ENCODE measurements at regions not wholly inside any gene's neighbourhood (a gene's known extent, or its start where the extent isn't known, plus 50 kb on each side); places are given as distances from the start of the nearest gene placed in this dataset.
"Not testable (repeated sequence)": the region's sequence is repeated elsewhere in the genome, so short reads cannot be mapped to it uniquely, and the experiment has no call there.

DNA sequence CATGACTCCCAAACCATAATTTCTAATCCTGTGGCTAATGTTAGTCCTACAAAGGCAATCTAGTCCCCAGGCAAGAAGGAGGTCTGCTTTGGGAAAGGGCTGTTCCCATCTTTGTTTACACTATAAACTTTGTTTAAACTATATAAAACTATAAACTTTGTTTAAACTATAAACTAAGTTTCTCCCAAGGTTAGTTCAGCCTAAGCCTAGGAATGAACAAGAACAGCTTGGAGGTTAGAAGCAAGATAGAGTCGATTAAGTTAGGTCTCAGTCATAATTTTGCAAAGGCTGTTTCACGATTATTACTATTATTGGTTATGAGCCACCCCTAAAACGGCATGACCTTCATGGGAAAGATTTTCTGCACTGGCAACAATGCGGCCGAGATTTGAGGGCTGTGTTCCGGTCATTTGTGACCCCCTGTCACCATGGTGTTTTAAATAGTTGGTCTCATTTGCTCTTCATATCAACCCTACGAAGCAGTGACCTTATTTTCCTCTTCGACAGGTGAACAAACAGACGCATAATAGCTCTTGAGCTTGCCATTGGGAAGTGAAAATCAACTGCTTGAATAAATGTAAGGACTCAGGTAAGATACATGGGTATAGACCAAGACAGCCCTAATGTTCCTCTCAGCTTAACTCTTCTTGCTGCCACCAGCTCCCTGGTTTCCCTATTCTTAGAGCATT is 322.6 kb upstream of the TMEM132C start:
- H3K4me1 ChIP-seq (ENCODE audit: control insufficient read depth, insufficient read depth, low read length): no peaks in the 10 kb centered on the region
- H3K9me3 ChIP-seq (ENCODE audit: control insufficient read depth, insufficient read depth, low read length): no peaks in the 10 kb centered on the region
- H3K27me3 ChIP-seq (ENCODE audit: control insufficient read depth, insufficient read depth, low read length): no peaks in the 10 kb centered on the region
- no peak overlapping the region for H3K4me3 ChIP-seq (ENCODE audit: low read depth, low read length)
- no peak overlapping the region for H3K9ac ChIP-seq (ENCODE audit: low read depth, low read length)
- H3K36me3 ChIP-seq (ENCODE audit: control insufficient read depth, insufficient read depth, low read length): no peaks in the 10 kb centered on the region

DNA sequence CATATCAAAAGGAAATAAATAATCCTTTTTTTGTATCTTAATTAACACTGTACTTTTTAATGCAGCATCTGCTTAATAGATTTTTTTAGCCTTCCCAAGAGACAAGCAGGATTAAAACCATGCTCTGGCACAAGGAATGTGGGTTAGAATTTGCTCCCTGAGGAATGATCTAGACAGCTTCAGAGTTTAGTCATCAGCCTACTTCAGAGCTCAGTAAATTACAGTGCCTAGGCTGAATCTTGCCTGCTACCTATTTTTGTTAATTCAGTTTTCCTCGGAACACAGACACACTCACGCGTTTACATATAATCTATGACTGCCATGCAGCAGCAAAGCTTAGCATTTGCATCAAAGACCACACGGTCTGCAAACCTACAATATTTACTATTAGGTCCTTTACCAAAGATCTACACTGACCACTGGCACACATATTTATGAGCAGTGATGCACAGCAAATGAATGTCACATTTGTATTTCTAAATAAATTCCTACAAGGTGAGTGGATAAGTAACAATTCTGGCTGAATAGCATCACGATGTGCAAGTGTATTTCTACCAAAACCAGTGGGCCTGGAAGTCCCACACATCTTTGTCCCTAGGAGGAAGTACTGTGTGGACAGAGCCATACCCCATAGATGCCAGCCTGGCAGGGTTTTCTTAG is 309.8 kb upstream of the TMEM132C start:
- Histone ChIP-seq H3K27me3 (ENCODE audit: control insufficient read depth, insufficient read depth, low read length) (no peaks in the 10 kb centered on the region), H3K4me1 (ENCODE audit: control insufficient read depth, insufficient read depth, low read length) (no peaks in the 10 kb centered on the region), H3K36me3 (ENCODE audit: control insufficient read depth, insufficient read depth, low read length) (no peaks in the 10 kb centered on the region), H3K9me3 (ENCODE audit: control insufficient read depth, insufficient read depth, low read length) (no peaks in the 10 kb centered on the region), H3K9ac (ENCODE audit: low read depth, low read length) (no peak overlapping the region), H3K4me3 (ENCODE audit: low read depth, low read length) (no peak overlapping the region)

DNA sequence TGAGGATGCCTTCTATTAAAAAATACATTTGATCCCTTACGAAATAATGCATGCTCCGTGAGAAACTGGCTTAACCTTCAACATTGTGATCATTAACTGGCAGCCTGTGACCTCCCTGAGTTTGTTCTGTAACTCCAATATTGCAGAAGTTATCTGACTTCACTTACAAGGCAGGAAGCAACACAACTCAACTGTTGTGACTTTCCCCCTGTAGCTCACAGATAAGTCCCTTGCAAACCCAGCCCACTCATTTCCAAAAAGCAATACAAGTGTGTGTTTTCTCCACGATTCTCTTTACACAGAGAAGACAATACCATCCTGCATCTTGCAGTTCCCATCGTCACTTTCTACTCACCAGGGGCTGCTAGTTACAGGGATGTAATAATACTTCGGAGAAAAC is 304.7 kb upstream of the TMEM132C start:
- Histone ChIP-seq H3K4me3 (ENCODE audit: low read depth, low read length) (no peak overlapping the region), H3K9me3 (ENCODE audit: control insufficient read depth, insufficient read depth, low read length) (no peaks in the 10 kb centered on the region), H3K36me3 (ENCODE audit: control insufficient read depth, insufficient read depth, low read length) (no peaks in the 10 kb centered on the region), H3K27me3 (ENCODE audit: control insufficient read depth, insufficient read depth, low read length) (no peaks in the 10 kb centered on the region), H3K4me1 (ENCODE audit: control insufficient read depth, insufficient read depth, low read length) (no peaks in the 10 kb centered on the region), H3K9ac (ENCODE audit: low read depth, low read length) (no peak overlapping the region)

DNA sequence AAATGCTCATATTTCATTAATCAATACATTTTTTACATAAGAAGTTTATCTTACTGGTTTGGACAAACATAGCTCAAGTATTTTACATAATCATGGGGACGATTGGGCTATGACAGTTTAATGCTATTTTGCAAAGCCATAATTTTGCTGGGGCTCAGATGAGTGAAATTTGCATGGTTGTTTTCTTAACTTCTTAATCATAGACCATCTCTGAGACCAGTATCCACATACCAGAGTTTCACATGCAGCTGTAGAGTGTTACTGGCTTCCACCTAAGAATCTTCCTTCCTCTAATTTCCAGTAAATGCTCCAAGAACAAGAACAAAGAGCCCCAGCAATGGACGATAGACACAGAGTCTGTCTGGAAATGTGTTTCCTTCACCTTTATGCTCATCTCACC is 303.0 kb upstream of the TMEM132C start:
- no peak overlapping the region for H3K9ac ChIP-seq (ENCODE audit: low read depth, low read length)
- H3K27me3 ChIP-seq (ENCODE audit: control insufficient read depth, insufficient read depth, low read length): no peaks in the 10 kb centered on the region
- no peaks in the 10 kb centered on the region for H3K36me3 ChIP-seq (ENCODE audit: control insufficient read depth, insufficient read depth, low read length)
- no peaks in the 10 kb centered on the region for H3K9me3 ChIP-seq (ENCODE audit: control insufficient read depth, insufficient read depth, low read length)
- H3K4me1 ChIP-seq (ENCODE audit: control insufficient read depth, insufficient read depth, low read length): no peaks in the 10 kb centered on the region
- H3K4me3 ChIP-seq (ENCODE audit: low read depth, low read length): no peak overlapping the region

DNA sequence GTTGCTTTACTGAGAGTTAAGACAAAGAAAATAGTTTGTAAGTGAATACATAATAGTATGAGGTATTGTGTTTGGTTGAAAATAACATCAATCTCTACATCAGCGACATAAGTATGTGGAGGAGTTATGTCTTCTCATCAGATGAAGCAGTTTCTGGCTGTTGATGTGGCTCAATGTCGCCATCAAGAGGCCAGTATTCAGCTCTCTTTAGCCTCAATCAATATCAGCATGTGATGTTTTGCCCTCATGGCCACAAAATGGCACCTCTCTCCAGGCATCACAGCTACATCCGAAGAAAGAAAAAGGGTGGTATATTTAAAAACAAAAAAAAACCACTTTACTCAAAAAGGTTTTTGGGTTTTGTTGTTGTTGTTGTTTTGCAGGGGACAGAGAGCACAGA is 302.3 kb upstream of the TMEM132C start:
- Histone ChIP-seq H3K36me3 (ENCODE audit: control insufficient read depth, insufficient read depth, low read length) (no peaks in the 10 kb centered on the region), H3K27me3 (ENCODE audit: control insufficient read depth, insufficient read depth, low read length) (no peaks in the 10 kb centered on the region), H3K9me3 (ENCODE audit: control insufficient read depth, insufficient read depth, low read length) (no peaks in the 10 kb centered on the region), H3K9ac (ENCODE audit: low read depth, low read length) (no peak overlapping the region), H3K4me1 (ENCODE audit: control insufficient read depth, insufficient read depth, low read length) (no peaks in the 10 kb centered on the region), H3K4me3 (ENCODE audit: low read depth, low read length) (no peak overlapping the region)

DNA sequence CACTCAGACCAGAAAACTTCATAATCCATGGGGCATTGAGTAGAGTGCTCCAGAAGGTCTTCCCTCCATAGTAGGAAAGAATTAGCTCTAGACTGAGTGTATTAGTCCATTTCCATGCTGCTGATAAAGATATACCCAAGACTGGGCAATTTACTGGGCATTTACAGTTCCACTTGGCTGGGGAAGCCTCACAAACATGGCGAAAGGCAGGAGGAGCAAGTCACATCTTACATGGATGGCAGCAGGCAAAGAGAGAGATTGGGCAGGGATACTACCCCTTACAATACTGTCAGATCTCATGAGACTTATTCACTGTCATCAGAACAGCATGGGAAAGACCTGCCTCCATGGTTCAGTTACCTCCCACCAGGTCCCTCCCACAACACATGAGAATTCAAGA is 300.6 kb upstream of the TMEM132C start:
- Histone ChIP-seq H3K4me3 (ENCODE audit: low read depth, low read length) (no peak overlapping the region), H3K36me3 (ENCODE audit: control insufficient read depth, insufficient read depth, low read length) (no peaks in the 10 kb centered on the region)

DNA sequence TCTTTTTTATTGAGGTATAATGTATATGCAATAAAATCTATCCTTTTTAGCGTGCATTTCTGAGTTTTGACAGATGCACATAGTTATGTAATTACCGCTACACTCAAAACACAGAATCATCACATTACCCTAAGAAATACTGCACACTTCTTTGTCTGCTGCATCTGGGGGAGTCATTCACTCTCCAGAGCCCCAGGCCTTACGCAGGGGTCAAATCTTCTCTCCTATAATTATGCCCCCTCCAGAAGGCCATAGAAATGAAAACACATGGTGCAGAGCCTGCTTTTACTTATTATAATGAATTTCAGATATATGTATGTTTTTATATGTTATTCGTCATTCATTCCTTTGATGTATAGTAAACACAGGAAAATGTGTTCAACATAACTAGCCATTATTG is 296.5 kb upstream of the TMEM132C start:
- no peak overlapping the region for H3K4me3 ChIP-seq (ENCODE audit: low read depth, low read length)
- H3K9me3 ChIP-seq (ENCODE audit: control insufficient read depth, insufficient read depth, low read length): no peaks in the 10 kb centered on the region
- H3K4me1 ChIP-seq (ENCODE audit: control insufficient read depth, insufficient read depth, low read length): no peaks in the 10 kb centered on the region
- no peaks in the 10 kb centered on the region for H3K27me3 ChIP-seq (ENCODE audit: control insufficient read depth, insufficient read depth, low read length)
- H3K9ac ChIP-seq (ENCODE audit: low read depth, low read length): no peak overlapping the region
- no peaks in the 10 kb centered on the region for H3K36me3 ChIP-seq (ENCODE audit: control insufficient read depth, insufficient read depth, low read length)

More for the DNA sequence above, 300.6 kb upstream of the TMEM132C start:
- Histone ChIP-seq H3K9ac (ENCODE audit: low read depth, low read length) (no peak overlapping the region), H3K9me3 (ENCODE audit: control insufficient read depth, insufficient read depth, low read length) (no peaks in the 10 kb centered on the region), H3K27me3 (ENCODE audit: control insufficient read depth, insufficient read depth, low read length) (no peaks in the 10 kb centered on the region), H3K4me1 (ENCODE audit: control insufficient read depth, insufficient read depth, low read length) (no peaks in the 10 kb centered on the region)

DNA sequence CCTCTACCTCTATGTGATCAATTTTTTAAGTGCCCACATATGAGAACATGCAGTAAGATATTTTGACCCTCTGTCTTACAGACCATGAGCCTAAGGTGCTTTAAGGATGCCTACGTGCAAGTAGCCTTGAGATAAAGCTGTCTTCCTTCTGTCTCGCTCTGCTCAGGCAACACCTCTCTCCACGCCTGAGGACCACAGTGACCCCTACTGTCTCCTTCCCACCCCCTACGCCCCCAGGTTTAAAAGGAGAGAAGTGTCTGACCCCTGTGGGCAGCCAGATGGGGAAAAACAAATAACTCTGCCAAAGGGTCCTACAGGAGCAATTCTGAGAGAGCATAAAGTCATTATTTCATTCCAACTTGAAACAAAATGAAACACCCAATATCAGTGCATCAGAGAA is 286.4 kb upstream of the TMEM132C start:
- no peaks in the 10 kb centered on the region for H3K4me1 ChIP-seq (ENCODE audit: control insufficient read depth, insufficient read depth, low read length)
- H3K9me3 ChIP-seq (ENCODE audit: control insufficient read depth, insufficient read depth, low read length): no peaks in the 10 kb centered on the region
- H3K27me3 ChIP-seq (ENCODE audit: control insufficient read depth, insufficient read depth, low read length): no peaks in the 10 kb centered on the region
- H3K9ac ChIP-seq (ENCODE audit: low read depth, low read length): no peak overlapping the region
- H3K36me3 ChIP-seq (ENCODE audit: control insufficient read depth, insufficient read depth, low read length): no peaks in the 10 kb centered on the region
- no peak overlapping the region for H3K4me3 ChIP-seq (ENCODE audit: low read depth, low read length)

DNA sequence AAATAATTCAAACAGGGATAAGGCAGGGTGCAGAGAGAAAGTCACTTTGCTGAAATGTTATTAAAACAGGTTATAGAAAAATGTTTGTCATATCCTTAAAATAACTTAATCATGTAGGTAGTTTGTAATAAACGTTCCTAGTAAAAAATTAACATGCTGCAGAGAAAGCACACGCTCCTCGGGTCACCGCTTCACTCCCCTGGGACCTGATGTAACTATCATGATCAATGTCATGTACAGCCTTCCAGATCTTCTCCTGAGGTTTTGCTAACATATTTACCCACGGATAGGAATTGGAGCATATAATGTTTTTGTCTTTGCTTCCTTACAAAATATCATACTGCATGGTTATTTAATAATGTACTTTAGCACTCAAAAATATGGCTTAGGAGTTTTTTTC is 285.1 kb upstream of the TMEM132C start:
- Histone ChIP-seq H3K36me3 (ENCODE audit: control insufficient read depth, insufficient read depth, low read length) (no peaks in the 10 kb centered on the region), H3K4me1 (ENCODE audit: control insufficient read depth, insufficient read depth, low read length) (no peaks in the 10 kb centered on the region), H3K27me3 (ENCODE audit: control insufficient read depth, insufficient read depth, low read length) (no peaks in the 10 kb centered on the region), H3K4me3 (ENCODE audit: low read depth, low read length) (no peak overlapping the region), H3K9me3 (ENCODE audit: control insufficient read depth, insufficient read depth, low read length) (no peaks in the 10 kb centered on the region), H3K9ac (ENCODE audit: low read depth, low read length) (no peak overlapping the region)

DNA sequence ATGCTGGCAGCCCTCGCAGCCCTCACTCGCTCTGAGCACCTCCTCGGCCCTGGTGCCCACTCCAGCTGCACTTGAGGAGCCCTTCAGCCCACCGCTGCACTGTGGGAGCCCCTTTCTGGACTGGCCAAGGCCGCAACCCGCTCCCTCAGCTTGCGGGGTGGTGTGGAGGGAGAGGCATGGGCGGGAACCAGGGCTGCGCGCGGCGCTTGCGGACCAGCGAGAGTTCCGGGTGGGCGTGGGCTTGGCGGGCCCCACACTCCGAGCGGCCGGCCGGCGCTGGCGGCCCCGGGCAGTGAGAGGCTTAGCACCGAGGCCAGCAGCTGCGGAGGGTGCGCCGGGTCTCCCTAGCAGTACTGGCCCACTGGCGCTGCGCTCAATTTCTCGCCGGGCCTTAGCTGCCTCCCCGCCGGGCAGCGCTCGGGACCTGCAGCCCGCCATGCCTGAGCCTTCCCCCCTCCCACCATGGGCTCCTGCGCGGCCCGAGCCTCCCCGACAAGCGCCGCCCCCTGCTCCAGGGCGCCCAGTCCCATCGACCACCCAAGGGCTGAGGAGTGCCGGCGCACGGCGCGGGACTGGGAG is 283.7 kb upstream of the TMEM132C start:
- H3K9me3 ChIP-seq (ENCODE audit: control insufficient read depth, insufficient read depth, low read length); H3K27me3 ChIP-seq (ENCODE audit: control insufficient read depth, insufficient read depth, low read length); H3K36me3 ChIP-seq (ENCODE audit: control insufficient read depth, insufficient read depth, low read length); H3K4me3 ChIP-seq (ENCODE audit: low read depth, low read length); H3K4me1 ChIP-seq (ENCODE audit: control insufficient read depth, insufficient read depth, low read length); H3K9ac ChIP-seq (ENCODE audit: low read depth, low read length): not testable (repeated sequence)

DNA sequence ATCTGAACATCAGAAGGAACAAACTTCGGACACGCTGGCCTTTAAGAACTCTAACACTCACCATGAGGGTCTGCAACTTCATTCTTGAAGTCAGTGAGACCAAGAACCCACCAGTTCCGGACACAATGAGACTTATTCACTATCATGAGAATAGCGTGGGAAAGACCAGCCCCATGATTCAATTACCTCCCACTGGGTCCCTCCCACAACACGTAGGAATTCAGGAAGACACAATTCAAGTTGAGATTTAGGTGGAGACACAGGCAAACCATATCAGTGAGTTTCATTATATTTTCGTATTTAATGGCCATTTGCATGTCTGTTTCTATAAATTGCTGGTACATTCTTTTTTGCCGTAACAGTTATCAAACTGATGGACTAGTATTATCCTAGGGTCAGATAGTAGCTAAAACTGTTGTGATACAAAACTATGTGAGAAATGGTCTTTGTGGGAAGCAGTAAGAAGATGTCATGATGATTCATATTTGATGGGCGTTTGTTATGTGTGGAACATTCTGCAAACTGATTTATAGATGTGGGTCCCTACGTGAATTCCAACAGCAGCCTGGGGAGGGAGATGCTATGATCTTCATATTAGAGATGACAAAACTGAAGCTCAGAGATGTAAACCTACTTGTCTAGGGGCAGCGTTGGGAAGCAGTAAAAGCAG is 282.4 kb upstream of the TMEM132C start:
- Histone ChIP-seq H3K27me3 (ENCODE audit: control insufficient read depth, insufficient read depth, low read length) (no peaks in the 10 kb centered on the region), H3K4me1 (ENCODE audit: control insufficient read depth, insufficient read depth, low read length) (no peaks in the 10 kb centered on the region), H3K4me3 (ENCODE audit: low read depth, low read length) (no peak overlapping the region), H3K9ac (ENCODE audit: low read depth, low read length) (no peak overlapping the region), H3K9me3 (ENCODE audit: control insufficient read depth, insufficient read depth, low read length) (no peaks in the 10 kb centered on the region), H3K36me3 (ENCODE audit: control insufficient read depth, insufficient read depth, low read length) (no peaks in the 10 kb centered on the region)
